ENCODE measurements at regions not wholly inside any gene's neighbourhood (a gene's known extent, or its start where the extent isn't known, plus 50 kb on each side); places are given as distances from the start of the nearest gene placed in this dataset.

GRCh38 chr16:64321881-64322280 is 800.0 kb downstream of the CDH11 start:
- no peak for TF ChIP-seq CEBPB (IDR thresholded peaks at IDR 0.05)
- no peak for TF ChIP-seq CREB1 (IDR thresholded peaks at IDR 0.05; ENCODE audit: low read depth)
- no peak for TF ChIP-seq FOXM1 (IDR thresholded peaks at IDR 0.05; ENCODE audit: borderline replicate concordance, low read depth)
- no peak for TF ChIP-seq MAX (IDR thresholded peaks at IDR 0.05)
- no peak for TF ChIP-seq EGR1 (IDR thresholded peaks at IDR 0.05)
- no peak for TF ChIP-seq ZBTB7A (IDR thresholded peaks at IDR 0.05; ENCODE audit: low read depth)
- no peak for TF ChIP-seq RAD21 (IDR thresholded peaks at IDR 0.05; ENCODE audit: low read depth)
- TF ChIP-seq EP300 (IDR thresholded peaks at IDR 0.05; ENCODE audit: borderline replicate concordance) = no peak
